Suprapubic skin (tissue), 4 donors: ENCODE measurements at regions not wholly inside any gene's neighbourhood (a gene's known extent, or its start where the extent isn't known, plus 50 kb on each side); places are given as distances from the start of the nearest gene placed in this dataset.

Experiments
- DNase-seq, 2 donors: peaks; one replicate each; pipeline ENCODE4 v3.0.0-alpha.2; 2019; ENCODE audit warnings: low spot score in 2 of 2
- H3K27ac ChIP-seq: fragments of 200-600 bp; sonication (generic); one replicate; pipeline ENCODE4 v1.5.1; 2019
- H3K27me3 ChIP-seq: fragments of 200-600 bp; sonication (generic); one replicate; pipeline ENCODE4 v1.5.1; 2019
- H3K36me3 ChIP-seq: fragments of 200-600 bp; sonication (generic); one replicate; pipeline ENCODE4 v1.5.1; 2019
- H3K4me1 ChIP-seq: fragments of 200-600 bp; sonication (generic); one replicate; pipeline ENCODE4 v1.5.1; 2019
- H3K4me3 ChIP-seq: fragments of 200-600 bp; sonication (generic); one replicate; pipeline ENCODE4 v1.5.1; 2019; ENCODE audit warnings: mild to moderate bottlenecking
- H3K9me3 ChIP-seq: fragments of 200-600 bp; sonication (generic); one replicate; pipeline ENCODE4 v1.5.1; 2019
- EP300 ChIP-seq: sonication (generic); formaldehyde crosslinking; IDR thresholded peaks from one replicate; pipeline ENCODE4 v1.6.1; 2017; ENCODE audit warnings: antibody characterized with exemption
- POLR2A ChIP-seq, 2 donors: fragments of 450-650 bp; IDR thresholded peaks; one replicate each; pipeline ENCODE4 v1.6.1; 2017; ENCODE audit warnings: antibody characterized with exemption in 2 of 2, mild to moderate bottlenecking in 2 of 2, moderate library complexity in 2 of 2
- POLR2AphosphoS5 ChIP-seq, 3 donors: sonication (generic); formaldehyde crosslinking; IDR thresholded peaks; one replicate each; pipeline ENCODE4 v1.6.1; 2017; ENCODE audit warnings: antibody characterized with exemption in 3 of 3
- WGBS: methylation state at CpG from one replicate; pipeline ENCODE4 v1.1.5; 2018; 5-methylcytosine and 5-hydroxymethylcytosine counted together
- TF ChIP-seq, protein P1 (sequence below), 2 donors: fragments of 200-600 bp in 1 of 2; fragments of 450-650 bp in 1 of 2; sonication (generic) in 1 of 2; IDR thresholded peaks; one replicate each; pipeline ENCODE4 v1.5.1; 2016 to 2019; ENCODE audit warnings: antibody characterized with exemption in 2 of 2, mild to moderate bottlenecking in 1 of 2, moderate library complexity in 1 of 2

DNA sequence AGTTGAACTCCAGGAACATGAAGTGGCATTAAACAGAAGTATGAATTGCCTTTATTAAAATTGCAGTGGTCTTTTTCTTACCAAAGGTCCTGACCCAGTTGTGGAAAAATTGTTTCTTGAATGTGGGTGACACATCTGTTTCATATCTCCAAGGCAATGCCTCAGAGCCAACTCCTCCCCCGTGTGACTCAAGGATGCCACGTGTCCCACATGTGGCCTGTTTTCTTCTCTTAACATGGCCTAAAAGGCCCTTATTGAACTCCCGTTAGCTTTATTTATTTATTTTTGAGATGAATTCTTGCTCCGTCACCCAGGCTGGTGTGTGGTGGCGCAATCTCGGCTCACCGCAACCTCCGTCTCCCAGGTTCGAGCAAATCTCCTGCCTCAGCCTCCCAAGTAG is 128.4 kb upstream of the ESR1 start:
- H3K27ac ChIP-seq: peak overlapping the region; percentile 12
- no peaks in the 10 kb centered on the region for H3K9me3 ChIP-seq
- DNase-seq: peak in 1 of 2 donors; percentile 82
- TF ChIP-seq POLR2AphosphoS5 (IDR thresholded peaks at IDR 0.05) (peak in 1 of 3 donors; percentile 54), POLR2A (IDR thresholded peaks at IDR 0.05) (no peak)
- no peaks in the 10 kb centered on the region for H3K36me3 ChIP-seq
- 73% methylated on average over 9 of the region's 9 CpGs for WGBS
- no peaks in the 10 kb centered on the region for H3K27me3 ChIP-seq
- peaks cover 3% of the 10 kb centered on the region for H3K4me1 ChIP-seq
- no peak overlapping the region for H3K4me3 ChIP-seq

DNA sequence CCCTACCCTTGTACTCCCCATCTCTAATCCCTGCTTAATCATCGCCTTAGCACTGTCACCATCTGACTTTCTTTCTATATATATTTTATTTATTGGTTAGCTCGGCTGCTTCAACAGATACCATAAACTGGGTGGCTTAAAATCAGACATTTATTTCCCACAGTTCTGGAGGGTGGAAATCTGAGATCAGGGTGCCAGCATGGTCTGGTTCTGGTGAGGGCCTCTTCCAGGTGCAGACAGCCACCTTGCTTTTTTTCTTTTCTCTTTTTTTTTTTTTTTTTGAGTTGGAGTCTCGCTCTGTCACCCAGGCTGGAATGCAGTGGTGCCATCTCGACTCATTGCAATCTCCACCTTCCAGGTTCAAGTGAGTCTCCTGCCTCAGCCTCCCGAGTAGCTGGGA is 127.5 kb upstream of the ESR1 start:
- no peaks in the 10 kb centered on the region for H3K9me3 ChIP-seq
- 98% methylated on average over 5 of the region's 5 CpGs for WGBS
- TF ChIP-seq EP300 (no peak), POLR2AphosphoS5 (IDR thresholded peaks at IDR 0.05) (no peak), POLR2A (IDR thresholded peaks at IDR 0.05) (no peak)
- TF ChIP-seq, protein P1, sequence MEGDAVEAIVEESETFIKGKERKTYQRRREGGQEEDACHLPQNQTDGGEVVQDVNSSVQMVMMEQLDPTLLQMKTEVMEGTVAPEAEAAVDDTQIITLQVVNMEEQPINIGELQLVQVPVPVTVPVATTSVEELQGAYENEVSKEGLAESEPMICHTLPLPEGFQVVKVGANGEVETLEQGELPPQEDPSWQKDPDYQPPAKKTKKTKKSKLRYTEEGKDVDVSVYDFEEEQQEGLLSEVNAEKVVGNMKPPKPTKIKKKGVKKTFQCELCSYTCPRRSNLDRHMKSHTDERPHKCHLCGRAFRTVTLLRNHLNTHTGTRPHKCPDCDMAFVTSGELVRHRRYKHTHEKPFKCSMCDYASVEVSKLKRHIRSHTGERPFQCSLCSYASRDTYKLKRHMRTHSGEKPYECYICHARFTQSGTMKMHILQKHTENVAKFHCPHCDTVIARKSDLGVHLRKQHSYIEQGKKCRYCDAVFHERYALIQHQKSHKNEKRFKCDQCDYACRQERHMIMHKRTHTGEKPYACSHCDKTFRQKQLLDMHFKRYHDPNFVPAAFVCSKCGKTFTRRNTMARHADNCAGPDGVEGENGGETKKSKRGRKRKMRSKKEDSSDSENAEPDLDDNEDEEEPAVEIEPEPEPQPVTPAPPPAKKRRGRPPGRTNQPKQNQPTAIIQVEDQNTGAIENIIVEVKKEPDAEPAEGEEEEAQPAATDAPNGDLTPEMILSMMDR (IDR thresholded peaks at IDR 0.05): no peak
- H3K27me3 ChIP-seq: no peaks in the 10 kb centered on the region
- no peak overlapping the region for H3K27ac ChIP-seq
- no peak for DNase-seq
- no peak overlapping the region for H3K4me3 ChIP-seq
- H3K36me3 ChIP-seq: no peaks in the 10 kb centered on the region
- peaks cover 3% of the 10 kb centered on the region for H3K4me1 ChIP-seq

DNA sequence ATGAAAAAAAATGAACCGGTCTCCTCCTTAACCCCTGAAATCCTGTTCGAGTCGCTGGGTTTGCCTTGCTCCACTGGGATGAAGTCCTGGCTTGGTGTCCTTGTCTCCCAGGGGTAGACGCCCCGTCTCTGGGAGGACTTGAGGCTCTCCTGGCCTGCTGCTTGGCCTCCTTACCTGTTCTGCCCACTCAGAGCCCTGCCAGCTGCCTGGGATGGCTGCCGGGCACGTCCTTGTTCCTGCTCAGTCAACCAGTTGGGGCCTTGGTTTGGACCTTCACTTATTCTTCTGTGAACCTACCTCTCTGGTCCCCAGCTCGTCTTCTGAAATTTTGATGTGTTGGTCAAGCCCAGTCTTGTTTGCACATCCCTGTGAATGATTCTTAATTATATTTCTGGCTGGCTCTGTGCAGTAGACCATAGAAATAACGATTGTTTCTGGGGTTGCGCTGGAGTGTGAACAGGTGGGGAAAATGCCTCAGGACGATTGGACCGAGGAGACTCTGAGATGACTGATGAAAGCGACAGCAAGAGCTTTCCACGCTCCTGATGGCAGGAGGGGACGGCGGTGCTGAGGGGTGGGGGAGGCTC is 126.5 kb upstream of the ESR1 start:
- Histone ChIP-seq H3K27ac (no peak overlapping the region), H3K27me3 (no peaks in the 10 kb centered on the region), H3K9me3 (no peaks in the 10 kb centered on the region), H3K4me1 (peaks cover 3% of the 10 kb centered on the region), H3K36me3 (no peaks in the 10 kb centered on the region), H3K4me3 (no peak overlapping the region)
- 81% methylated on average over 16 of the region's 16 CpGs for WGBS
- no peak for DNase-seq
- TF ChIP-seq, protein P1 (IDR thresholded peaks at IDR 0.05): no peak
- no peak for TF ChIP-seq POLR2A (IDR thresholded peaks at IDR 0.05)
- TF ChIP-seq POLR2AphosphoS5 (IDR thresholded peaks at IDR 0.05): no peak
- no peak for TF ChIP-seq EP300

DNA sequence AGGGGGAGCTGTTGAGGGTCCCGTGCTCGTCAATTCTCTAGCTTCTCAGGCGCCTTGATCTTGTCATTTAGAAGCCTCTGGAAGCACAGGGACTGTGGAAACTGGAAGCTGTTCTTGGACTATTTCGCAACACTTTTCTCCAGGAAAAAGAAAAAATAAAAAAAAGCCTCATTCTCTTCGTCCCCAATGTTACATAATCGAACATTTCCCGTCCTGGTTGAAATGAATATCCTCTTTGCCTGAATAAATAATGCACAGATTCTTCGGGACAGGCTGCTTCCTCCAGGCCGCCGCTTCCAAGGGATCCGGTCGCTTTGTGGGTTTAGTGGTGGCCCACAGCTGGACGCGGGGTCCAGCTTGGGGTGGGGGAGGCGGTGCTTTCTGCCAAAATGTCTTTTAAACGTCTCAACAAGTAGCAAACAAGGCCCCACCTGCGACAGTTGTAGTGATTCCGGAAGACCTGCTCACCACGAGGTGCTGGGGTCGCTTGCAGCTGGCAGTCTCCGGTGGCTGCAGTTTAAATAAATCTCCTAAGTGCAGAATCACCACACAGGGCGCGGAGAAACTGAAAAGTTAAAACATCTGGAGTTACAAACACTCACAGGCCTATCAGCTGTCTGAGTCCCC is 125.9 kb upstream of the ESR1 start:
- H3K4me3 ChIP-seq: peak overlapping the region; percentile 30
- H3K9me3 ChIP-seq: no peaks in the 10 kb centered on the region
- no peak for TF ChIP-seq EP300
- TF ChIP-seq POLR2AphosphoS5 (IDR thresholded peaks at IDR 0.05): no peak
- TF ChIP-seq POLR2A (IDR thresholded peaks at IDR 0.05): no peak
- TF ChIP-seq, protein P1 (IDR thresholded peaks at IDR 0.05): no peak
- peaks cover 3% of the 10 kb centered on the region for H3K4me1 ChIP-seq
- H3K27ac ChIP-seq: peak overlapping the region; percentile 16
- no peaks in the 10 kb centered on the region for H3K36me3 ChIP-seq
- 52% methylated on average over 23 of the region's 23 CpGs for WGBS
- no peaks in the 10 kb centered on the region for H3K27me3 ChIP-seq
- DNase-seq: no peak

DNA sequence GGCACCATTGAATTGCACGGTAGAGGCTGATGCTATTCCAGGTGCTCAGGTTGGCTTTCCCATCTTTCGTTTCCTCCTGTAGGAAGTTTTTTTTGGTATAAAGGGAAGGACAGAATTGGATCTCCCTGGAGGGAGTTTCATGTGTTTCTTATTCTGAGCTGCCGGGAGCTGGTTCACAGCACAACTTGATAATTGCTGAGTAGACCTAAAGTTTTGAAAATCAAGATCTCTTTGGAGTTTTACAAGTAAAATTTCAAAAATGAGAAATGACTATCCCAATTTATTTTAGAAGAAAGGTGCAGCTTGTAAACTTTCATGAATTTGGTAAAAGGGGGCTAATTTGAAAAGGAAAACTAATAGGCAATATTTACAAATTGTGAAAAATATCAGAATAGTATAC is 125.2 kb upstream of the ESR1 start:
- H3K4me1 ChIP-seq: peaks cover 3% of the 10 kb centered on the region
- no peak overlapping the region for H3K27ac ChIP-seq

More for the DNA sequence above, 125.2 kb upstream of the ESR1 start:
- H3K9me3 ChIP-seq: no peaks in the 10 kb centered on the region
- no peak for DNase-seq
- H3K4me3 ChIP-seq: no peak overlapping the region
- no peaks in the 10 kb centered on the region for H3K27me3 ChIP-seq
- no peak for TF ChIP-seq POLR2A (IDR thresholded peaks at IDR 0.05)
- TF ChIP-seq, protein P1 (IDR thresholded peaks at IDR 0.05): no peak
- no peak for TF ChIP-seq EP300
- TF ChIP-seq POLR2AphosphoS5 (IDR thresholded peaks at IDR 0.05): no peak
- 58% methylated on average over 3 of the region's 3 CpGs for WGBS
- H3K36me3 ChIP-seq: no peaks in the 10 kb centered on the region
